ENCODE measurements at regions not wholly inside any gene's neighbourhood (a gene's known extent, or its start where the extent isn't known, plus 50 kb on each side); places are given as distances from the start of the nearest gene placed in this dataset.

- Mint-ChIP-seq H3K36me3 (ENCODE audit: insufficient read depth in 1 of 3, low read depth in 3 of 3) (no peaks in the 10 kb centered on the region), H3K4me3 (no peak overlapping the region), H3K9me3 (no peaks in the 10 kb centered on the region), H3K27me3 (ENCODE audit: low read depth) (peaks cover 29% of the 10 kb centered on the region), H3K4me1 (0 out of 4 replicates have a peak, but pooled peaks cover 0 to 4% of the 10 kb centered on the region in 2 experiments), H3K27ac (no peak overlapping the region; a peak in 1 of 7 replicates)
- H3K4me1 ChIP-seq (ENCODE audit: insufficient read depth, low read length), result 0 out of 2 replicates have a peak, but pooled peaks cover 2% of the 10 kb centered on the region
- no peak overlapping the region for H2BK120ac ChIP-seq (ENCODE audit: low read depth, low read length, poor library complexity, severe bottlenecking)
- no peaks in the 10 kb centered on the region; the same call in 1 of the 2 replicates for H3K27me3 ChIP-seq (ENCODE audit: insufficient read depth, low read length)
- H3K27ac ChIP-seq (ENCODE audit: insufficient read length, low read depth, low read length), result no peak overlapping the region
- H2BK15ac ChIP-seq (ENCODE audit: low read depth, low read length), result no peak overlapping the region
- TF ChIP-seq CTCF (conservative IDR thresholded peaks at IDR 0.05), result no peak
- H3T11ph ChIP-seq (ENCODE audit: low read length), result no peak overlapping the region
- no CpG with 5 or more reads among the region's 1 CpG for WGBS (ENCODE audit: extremely low coverage, insufficient read length, low lambda C conversion rate)
- H2BK5ac ChIP-seq (ENCODE audit: insufficient read length, low read length), result no peak overlapping the region
- no peak overlapping the region for H3K18ac ChIP-seq (ENCODE audit: insufficient read length, low read depth, low read length)
- no peaks in the 10 kb centered on the region for H4K20me1 ChIP-seq (ENCODE audit: control insufficient read depth, insufficient read depth, insufficient read length)
- no peaks in the 10 kb centered on the region for H3K9me3 ChIP-seq (ENCODE audit: control insufficient read depth, low read depth, low read length)
- no peak overlapping the region for H3K9ac ChIP-seq (ENCODE audit: extremely low read depth, insufficient read length, low read length)
- H3K79me1 ChIP-seq (ENCODE audit: insufficient read depth, low read depth, low read length, poor library complexity, severe bottlenecking), result no peaks in the 10 kb centered on the region
- no peak overlapping the region for H2AFZ ChIP-seq (ENCODE audit: low read length)
- H3K4me2 ChIP-seq (ENCODE audit: insufficient read depth, insufficient read length, low read length), result no peak overlapping the region
- H4K5ac ChIP-seq (ENCODE audit: insufficient read length, low read depth, low read length), result no peak overlapping the region
- no peaks in the 10 kb centered on the region for H3K23me2 ChIP-seq (ENCODE audit: insufficient read length, low read depth, low read length, poor library complexity, severe bottlenecking)
- no peak overlapping the region for H3K4ac ChIP-seq (ENCODE audit: low read depth, low read length)
- no peaks in the 10 kb centered on the region for H3K79me2 ChIP-seq (ENCODE audit: insufficient read depth, low read length)
- no peak overlapping the region for H2BK20ac ChIP-seq (ENCODE audit: low read depth, low read length, poor library complexity, severe bottlenecking)
- no peak overlapping the region for H4K91ac ChIP-seq (ENCODE audit: insufficient read length, low read depth, low read length)
- no peak overlapping the region for H2BK12ac ChIP-seq (ENCODE audit: insufficient read length, low read depth, low read length)
- no peak overlapping the region for H3K56ac ChIP-seq (ENCODE audit: insufficient read length, low read depth, low read length)
- H3K23ac ChIP-seq (ENCODE audit: insufficient read length, low read depth, low read length), result no peak overlapping the region
- H4K8ac ChIP-seq (replicated peaks; ENCODE audit: insufficient read length, low read depth, low read length), result no peak overlapping the region
- H2AK5ac ChIP-seq (ENCODE audit: insufficient read length, low read length), result no peak overlapping the region
- H3K14ac ChIP-seq (ENCODE audit: insufficient read depth, low read length), result no peak overlapping the region
- no peak for DNase-seq
These were observed 212.8 kb downstream of the FOXD2 start for GRCh38 chr1:47650611-47651010.

Data from H9 (cell line).